HG02623 (cell line): ENCODE measurements at regions not wholly inside any gene's neighbourhood (a gene's known extent, or its start where the extent isn't known, plus 50 kb on each side); places are given as distances from the start of the nearest gene placed in this dataset.

Source experiments
- ATAC-seq: cut with Tn5 transposase; IDR thresholded peaks from one replicate; pipeline ENCODE4 v1.9.1; 2021; ENCODE audit warnings: moderate library complexity; ENCODE audit not compliant: unreplicated experiment

GRCh38 chr1:191869790-191870312 is 288.4 kb upstream of the RGS18 start:
- no peak for ATAC-seq

GRCh38 chr1:191870490-191870889 is 287.8 kb upstream of the RGS18 start:
- ATAC-seq, result no peak

GRCh38 chr1:191875994-191876393 is 282.3 kb upstream of the RGS18 start:
- ATAC-seq, result no peak

- ATAC-seq, result no peak
Measured at GRCh38 chr1:191876631-191877030, 281.6 kb upstream of the RGS18 start.

GRCh38 chr1:191882870-191883269 is 275.4 kb upstream of the RGS18 start:
- ATAC-seq, result no peak

- ATAC-seq, result no peak
Measured at GRCh38 chr1:191886977-191887376, 271.3 kb upstream of the RGS18 start.

- ATAC-seq, result no peak
Measured at GRCh38 chr1:191888996-191889622, 269.2 kb upstream of the RGS18 start.

GRCh38 chr1:191889623-191890003 is 268.6 kb upstream of the RGS18 start:
- ATAC-seq, result no peak

- ATAC-seq, result no peak
Measured at GRCh38 chr1:191890433-191891088, 267.7 kb upstream of the RGS18 start.

GRCh38 chr1:191892716-191893115 is 265.5 kb upstream of the RGS18 start:
- ATAC-seq, result no peak

- no peak for ATAC-seq
Measured at GRCh38 chr1:191895049-191895448, 263.2 kb upstream of the RGS18 start.

- ATAC-seq, result no peak
Measured at GRCh38 chr1:191895462-191896058, 262.7 kb upstream of the RGS18 start.

- no peak for ATAC-seq
Measured at GRCh38 chr1:191897134-191897533, 261.1 kb upstream of the RGS18 start.

- ATAC-seq, result no peak
Measured at GRCh38 chr1:191901651-191902050, 256.6 kb upstream of the RGS18 start.

- no peak for ATAC-seq
Measured at GRCh38 chr1:191904991-191905390, 253.3 kb upstream of the RGS18 start.

- ATAC-seq, result no peak
Measured at GRCh38 chr1:191905781-191906180, 252.5 kb upstream of the RGS18 start.

- no peak for ATAC-seq
Measured at GRCh38 chr1:191907121-191907520, 251.1 kb upstream of the RGS18 start.

GRCh38 chr1:191910245-191910644 is 248.0 kb upstream of the RGS18 start:
- no peak for ATAC-seq

- no peak for ATAC-seq
Measured at GRCh38 chr1:191912517-191912916, 245.7 kb upstream of the RGS18 start.

GRCh38 chr1:191913260-191913977 is 244.8 kb upstream of the RGS18 start:
- no peak for ATAC-seq

GRCh38 chr1:191929383-191929782 is 228.9 kb upstream of the RGS18 start:
- no peak for ATAC-seq

GRCh38 chr1:191943684-191944083 is 214.6 kb upstream of the RGS18 start:
- ATAC-seq, result no peak
